BE2C (cell line): ENCODE measurements at regions not wholly inside any gene's neighbourhood (a gene's known extent, or its start where the extent isn't known, plus 50 kb on each side); places are given as distances from the start of the nearest gene placed in this dataset.
A peak's percentile ranks its signal among the peaks of the same experiment; 100 is the strongest.

Source experiments
- DNase-seq: peaks from one replicate; pipeline ENCODE4 v3.0.0-alpha.2; 2020
- H3K27me3 ChIP-seq: fragments of 250-450 bp; sonication (Bioruptor Pico); 2 replicates; pipeline ENCODE4 v1.5.1; 2020; ENCODE audit warnings: mild to moderate bottlenecking
- H3K36me3 ChIP-seq: fragments of 250-450 bp; sonication (Bioruptor Pico); 2 replicates; pipeline ENCODE4 v1.5.1; 2020; ENCODE audit warnings: mild to moderate bottlenecking
- H3K4me1 ChIP-seq: fragments of 250-450 bp; sonication (Bioruptor Pico); 2 replicates; pipeline ENCODE4 v1.5.1; 2020
- H3K4me3 ChIP-seq: 2 replicates; pipeline ENCODE4 v1.5.1; 2011; ENCODE audit warnings: low read depth, low read length
- H3K9me3 ChIP-seq: fragments of 250-450 bp; sonication (Bioruptor Pico); 2 replicates; pipeline ENCODE4 v1.5.1; 2020
- CTCF ChIP-seq: IDR thresholded peaks from 2 replicates; pipeline ENCODE4 v1.5.1; 2012; ENCODE audit warnings: mild to moderate bottlenecking, low read depth, low read length

GRCh38 chr15:38707802-38708671 lies 143.4 kb upstream of the RASGRP1 start:
- DNase-seq, result peak; percentile 32
- Histone ChIP-seq H3K4me1 (no peaks in the 10 kb centered on the region), H3K4me3 (no peak overlapping the region), H3K9me3 (no peaks in the 10 kb centered on the region), H3K36me3 (no peaks in the 10 kb centered on the region), H3K27me3 (no peaks in the 10 kb centered on the region; the same call in 1 of the 2 replicates)
- peak; percentile 88 for TF ChIP-seq CTCF

- H3K4me3 ChIP-seq, result no peak overlapping the region
- no peak for DNase-seq
Observed at GRCh38 chr15:38708672-38709180, 144.1 kb upstream of the RASGRP1 start.

GRCh38 chr15:38709196-38709595 lies 144.6 kb upstream of the RASGRP1 start:
- no peaks in the 10 kb centered on the region for H3K36me3 ChIP-seq
- no peaks in the 10 kb centered on the region; the same call in 1 of the 2 replicates for H3K27me3 ChIP-seq
- H3K4me1 ChIP-seq, result no peaks in the 10 kb centered on the region
- H3K9me3 ChIP-seq, result no peaks in the 10 kb centered on the region
- no peak for TF ChIP-seq CTCF
- H3K4me3 ChIP-seq, result no peak overlapping the region
- DNase-seq, result no peak

More at GRCh38 chr15:38708672-38709180, 144.1 kb upstream of the RASGRP1 start:
- no peaks in the 10 kb centered on the region; the same call in 1 of the 2 replicates for H3K27me3 ChIP-seq
- no peaks in the 10 kb centered on the region for H3K9me3 ChIP-seq
- no peaks in the 10 kb centered on the region for H3K36me3 ChIP-seq
- no peak for TF ChIP-seq CTCF
- no peaks in the 10 kb centered on the region for H3K4me1 ChIP-seq

GRCh38 chr15:38714309-38715072 lies 149.9 kb upstream of the RASGRP1 start:
- Histone ChIP-seq H3K4me3 (no peak overlapping the region), H3K4me1 (no peaks in the 10 kb centered on the region), H3K36me3 (no peaks in the 10 kb centered on the region), H3K27me3 (no peaks in the 10 kb centered on the region), H3K9me3 (no peaks in the 10 kb centered on the region)
- DNase-seq, result no peak
- TF ChIP-seq CTCF, result no peak

GRCh38 chr15:38720893-38721567 lies 156.4 kb upstream of the RASGRP1 start:
- H3K27me3 ChIP-seq, result no peaks in the 10 kb centered on the region
- DNase-seq, result no peak
- H3K4me3 ChIP-seq, result no peak overlapping the region
- no peaks in the 10 kb centered on the region for H3K9me3 ChIP-seq
- no peaks in the 10 kb centered on the region for H3K4me1 ChIP-seq
- H3K36me3 ChIP-seq, result no peaks in the 10 kb centered on the region
- no peak for TF ChIP-seq CTCF
